PC-9 (cell line): ENCODE measurements at regions not wholly inside any gene's neighbourhood (a gene's known extent, or its start where the extent isn't known, plus 50 kb on each side); places are given as distances from the start of the nearest gene placed in this dataset.

Source experiments
- BruUV-seq: library from RNA; stranded (reverse); fragments of 400-500 nt; replicated peaks from 2 replicates; lab custom pipeline; 2021; lab: Mats Ljungman, UMichigan
- CTCF ChIA-PET: fragments of 300-600 bp; sonication (Branson Sonifier 250); formaldehyde crosslinking; loops from one replicate; lab custom pipeline; 2022; ENCODE audit warnings: antibody characterized with exemption; lab: Charles Lee
- POLR2A ChIA-PET: fragments of 300-600 bp; sonication (Branson Sonifier 250); formaldehyde crosslinking; loops from one replicate; lab custom pipeline; 2022; ENCODE audit warnings: antibody characterized with exemption; ENCODE audit not compliant: unreplicated experiment; lab: Charles Lee
- DNase-seq, 2 experiments: peaks; one replicate each; pipeline versions ENCODE4 v3.0.0 to v3.0.0-alpha.2; 2015 to 2022; ENCODE audit warnings: mixed read lengths in 1 of 2
- H2AFZ ChIP-seq: fragments of 200-600 bp; sonication (generic); 2 replicates; pipeline ENCODE4 v1.8.1; 2017; ENCODE audit warnings: antibody characterized with exemption
- H3F3A ChIP-seq: fragments of 200-600 bp; sonication (generic); 2 replicates; pipeline ENCODE4 v1.8.1; 2017; ENCODE audit warnings: antibody characterized with exemption, mild to moderate bottlenecking, low read depth; ENCODE audit not compliant: insufficient read depth
- H3K27ac ChIP-seq: fragments of 200-600 bp; sonication (generic); 2 replicates; pipeline ENCODE4 v1.6.1; 2016; ENCODE audit warnings: mixed run types
- H3K27me3 ChIP-seq: fragments of 200-600 bp; sonication (generic); 2 replicates; pipeline ENCODE4 v1.6.1; 2016; ENCODE audit warnings: low read depth, mixed run types; ENCODE audit not compliant: insufficient read depth
- H3K36me3 ChIP-seq: fragments of 200-600 bp; sonication (generic); 2 replicates; pipeline ENCODE4 v1.6.1; 2016; ENCODE audit warnings: low read depth, mixed run types
- H3K4me1 ChIP-seq: fragments of 200-600 bp; sonication (generic); replicated peaks from 2 replicates; pipeline ENCODE4 v1.6.1; 2016; ENCODE audit warnings: mixed run types; ENCODE audit not compliant: insufficient read depth
- H3K4me2 ChIP-seq: fragments of 200-600 bp; sonication (generic); 2 replicates; pipeline ENCODE4 v1.6.1; 2017; ENCODE audit warnings: mixed run types
- H3K4me3 ChIP-seq: fragments of 200-600 bp; sonication (generic); 2 replicates; pipeline ENCODE4 v1.6.1; 2016; ENCODE audit warnings: mixed run types
- H3K79me2 ChIP-seq: fragments of 200-600 bp; sonication (generic); 2 replicates; pipeline ENCODE4 v1.6.1; 2017; ENCODE audit warnings: low read depth, mixed run types
- H3K9me2 ChIP-seq: fragments of 200-600 bp; sonication (generic); 2 replicates; pipeline ENCODE4 v1.8.1; 2017; ENCODE audit warnings: mild to moderate bottlenecking; ENCODE audit not compliant: insufficient read depth
- H3K9me3 ChIP-seq: fragments of 200-600 bp; sonication (generic); 2 replicates; pipeline ENCODE4 v1.8.1; 2016; ENCODE audit warnings: low read depth; ENCODE audit not compliant: insufficient read depth
- H4K20me1 ChIP-seq: fragments of 200-600 bp; sonication (generic); 2 replicates; pipeline ENCODE4 v1.8.1; 2017; ENCODE audit not compliant: insufficient read depth
- CTCF ChIP-seq: fragments of 200-600 bp; sonication (generic); conservative IDR thresholded peaks from 2 replicates; pipeline ENCODE4 v1.6.1; 2017; ENCODE audit warnings: mixed run types, antibody characterized with exemption, mild to moderate bottlenecking, moderate library complexity
- EZH2 ChIP-seq: fragments of 200-600 bp; sonication (generic); IDR thresholded peaks from 2 replicates; pipeline ENCODE4 v1.8.0; 2017; ENCODE audit warnings: antibody characterized with exemption, low read depth
- intact Hi-C: fragments of 100-400 bp; cut with micrococcal nuclease; formaldehyde crosslinking; loops from one replicate; pipeline ENCODE4 v1.10.0; 2022; ENCODE audit not compliant: unreplicated experiment

GRCh38 chr10:131493432-131493831 is 181.9 kb upstream of the TCERG1L start:
- Histone ChIP-seq H4K20me1 (no peaks in the 10 kb centered on the region), H2AFZ (no peak overlapping the region), H3K9me2 (no peaks in the 10 kb centered on the region), H3K4me1 (no peaks in the 10 kb centered on the region), H3K27me3 (peaks cover 11% of the 10 kb centered on the region; the same call in 1 of the 2 replicates), H3F3A (no peaks in the 10 kb centered on the region), H3K4me2 (no peak overlapping the region), H3K36me3 (no peaks in the 10 kb centered on the region), H3K79me2 (no peaks in the 10 kb centered on the region), H3K9me3 (no peaks in the 10 kb centered on the region), H3K27ac (no peak overlapping the region), H3K4me3 (no peak overlapping the region)
- CTCF ChIA-PET, result no interaction called here
- TF ChIP-seq CTCF, result no peak
- TF ChIP-seq EZH2, result no peak
- no peak for DNase-seq
- BruUV-seq, result no TSS peak
- intact Hi-C loops, result no loop called here
- POLR2A ChIA-PET, result no interaction called here

DNA sequence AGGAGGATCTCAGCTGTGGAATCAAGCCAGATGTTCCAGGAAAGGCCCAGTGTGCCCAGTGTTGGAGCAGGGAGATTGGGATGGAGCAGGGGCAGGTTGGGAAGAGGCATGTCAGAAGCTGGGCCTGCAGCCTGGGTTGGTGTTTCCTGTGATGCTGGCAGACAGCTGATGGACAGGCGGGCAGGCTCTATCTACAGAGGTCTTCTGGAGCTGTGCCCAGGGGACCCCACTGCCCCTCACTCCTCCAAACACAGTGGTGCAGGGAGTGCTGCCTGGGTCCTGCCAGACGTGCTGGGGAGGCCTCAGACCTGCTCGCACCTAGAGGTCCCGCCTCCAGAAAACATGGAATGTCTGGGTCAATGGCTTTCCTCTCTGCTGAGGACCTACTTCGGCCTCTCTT is 182.9 kb upstream of the TCERG1L start:
- Histone ChIP-seq H3F3A (no peaks in the 10 kb centered on the region), H4K20me1 (no peaks in the 10 kb centered on the region), H3K4me3 (no peak overlapping the region), H3K9me3 (no peaks in the 10 kb centered on the region), H2AFZ (no peak overlapping the region), H3K4me2 (no peak overlapping the region), H3K36me3 (no peaks in the 10 kb centered on the region), H3K4me1 (no peaks in the 10 kb centered on the region), H3K27me3 (peaks cover 11% of the 10 kb centered on the region; the same call in 1 of the 2 replicates), H3K27ac (no peak overlapping the region), H3K9me2 (no peaks in the 10 kb centered on the region), H3K79me2 (no peaks in the 10 kb centered on the region)
- CTCF ChIA-PET, result no interaction called here
- DNase-seq, result no peak
- POLR2A ChIA-PET, result no interaction called here
- intact Hi-C loops, result no loop called here
- no peak for TF ChIP-seq CTCF
- no peak for TF ChIP-seq EZH2
- no TSS peak for BruUV-seq

GRCh38 chr10:131495224-131495623 is 183.7 kb upstream of the TCERG1L start:
- intact Hi-C loops, result no loop called here
- Histone ChIP-seq H3K79me2 (no peaks in the 10 kb centered on the region), H3K9me3 (no peaks in the 10 kb centered on the region), H3K36me3 (no peaks in the 10 kb centered on the region), H3K4me3 (no peak overlapping the region), H2AFZ (no peak overlapping the region), H3K27ac (no peak overlapping the region), H3K9me2 (no peaks in the 10 kb centered on the region), H3K4me1 (no peaks in the 10 kb centered on the region), H3K27me3 (peaks cover 11% of the 10 kb centered on the region; the same call in 1 of the 2 replicates), H4K20me1 (no peaks in the 10 kb centered on the region), H3K4me2 (no peak overlapping the region), H3F3A (no peaks in the 10 kb centered on the region)
- BruUV-seq, result no TSS peak
- ChIA-PET POLR2A (no interaction called here), CTCF (no interaction called here)
- TF ChIP-seq EZH2 (no peak), CTCF (no peak)
- no peak for DNase-seq
